Stomach (tissue), 4 donors: ENCODE measurements at regions not wholly inside any gene's neighbourhood (a gene's known extent, or its start where the extent isn't known, plus 50 kb on each side); places are given as distances from the start of the nearest gene placed in this dataset.

Experiments
- CTCF ChIP-seq, 7 experiments: fragments of 450-650 bp in 4 of 7; fragments of 200-600 bp in 3 of 7; sonication (generic) in 3 of 7; IDR thresholded peaks; one replicate each; pipeline ENCODE4 v1.5.1; 2016 to 2019; ENCODE audit warnings: antibody characterized with exemption in 7 of 7, control low read depth in 2 of 7, mild to moderate bottlenecking in 1 of 7
- EP300 ChIP-seq: sonication (generic); formaldehyde crosslinking; IDR thresholded peaks from one replicate; pipeline ENCODE4 v1.6.1; 2017; ENCODE audit warnings: antibody characterized with exemption

DNA sequence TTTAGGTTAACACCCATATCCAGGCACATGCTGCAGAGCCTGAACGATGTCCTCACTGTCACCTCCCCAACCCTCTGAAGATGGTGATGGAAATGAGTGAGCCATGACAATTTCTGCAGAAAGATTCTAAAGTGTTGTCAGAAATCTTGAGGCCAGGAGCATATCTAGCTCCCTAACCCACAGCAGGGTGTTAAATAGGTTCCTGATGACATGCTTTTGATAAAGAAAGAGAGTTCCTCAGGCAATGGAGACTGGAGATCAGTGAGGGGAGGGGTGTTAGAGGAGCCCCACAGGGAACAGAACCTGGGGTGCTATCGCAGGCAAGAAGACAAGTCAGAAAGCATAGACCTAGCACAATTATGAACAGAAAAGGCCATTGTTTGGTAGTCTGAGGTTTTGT is 95.7 kb downstream of the ENC1 start:
- TF ChIP-seq EP300: no peak
- TF ChIP-seq CTCF (IDR thresholded peaks at IDR 0.05): no peak
